Skeletal muscle tissue (tissue), 3 donors: ENCODE measurements at regions not wholly inside any gene's neighbourhood (a gene's known extent, or its start where the extent isn't known, plus 50 kb on each side); places are given as distances from the start of the nearest gene placed in this dataset.

ENCODE experiments used
- H3K27ac ChIP-seq: one replicate; pipeline ENCODE4 v1.7.0; 2013; ENCODE audit warnings: mild to moderate bottlenecking, low read depth, low read length, inconsistent platforms
- H3K27me3 ChIP-seq, 3 donors: one replicate each; pipeline ENCODE4 v1.7.0; 2013; ENCODE audit warnings: low read length in 3 of 3; ENCODE audit not compliant: control insufficient read depth in 3 of 3, insufficient read depth in 3 of 3
- H3K36me3 ChIP-seq, 3 donors: one replicate each; pipeline ENCODE4 v1.7.0; 2013; ENCODE audit warnings: low read length in 3 of 3; ENCODE audit not compliant: control insufficient read depth in 3 of 3, insufficient read depth in 3 of 3
- H3K4me1 ChIP-seq, 3 donors: one replicate each; pipeline ENCODE4 v1.7.0; 2013; ENCODE audit warnings: low read length in 3 of 3, mild to moderate bottlenecking in 3 of 3; ENCODE audit not compliant: control insufficient read depth in 3 of 3, insufficient read depth in 3 of 3
- H3K4me3 ChIP-seq, 3 donors: one replicate each; pipeline ENCODE4 v1.7.0; 2013; ENCODE audit warnings: low read length in 3 of 3
- H3K9ac ChIP-seq, 3 donors: one replicate each; pipeline ENCODE4 v1.7.0; 2013; ENCODE audit warnings: low read length in 3 of 3, mild to moderate bottlenecking in 3 of 3, moderate library complexity in 2 of 3, low read depth in 1 of 3
- H3K9me3 ChIP-seq, 3 donors: one replicate each; pipeline ENCODE4 v1.7.0; 2013; ENCODE audit warnings: low read length in 3 of 3; ENCODE audit not compliant: control insufficient read depth in 3 of 3
- donor health status: Osteomylitis.

DNA sequence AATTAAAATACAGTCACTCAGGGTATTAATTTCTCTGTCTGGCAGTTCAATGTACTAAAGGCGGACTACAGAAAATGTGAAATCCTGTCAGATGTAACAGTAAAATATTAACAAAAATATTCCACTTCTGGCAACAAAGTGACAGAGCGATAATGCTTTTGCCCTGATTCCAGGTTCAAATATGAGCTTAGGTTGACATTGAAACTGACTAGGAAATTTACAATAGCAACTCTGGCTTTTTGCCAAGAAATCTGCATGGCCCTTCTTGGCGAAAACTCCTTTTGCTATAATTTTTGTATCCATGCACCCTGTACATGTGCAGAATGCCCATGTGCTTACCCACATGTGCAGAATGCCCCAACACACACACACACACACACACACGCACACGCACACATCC is 552.2 kb downstream of the MDFIC start:
- no peak overlapping the region for H3K9ac ChIP-seq
- H3K27ac ChIP-seq, result no peak overlapping the region
- H3K9me3 ChIP-seq, result no peaks in the 10 kb centered on the region
- peaks cover 0 to 11% (median 7%) of the 10 kb centered on the region in 3 donors for H3K27me3 ChIP-seq
- H3K4me3 ChIP-seq, result no peak overlapping the region
- H3K36me3 ChIP-seq, result no peaks in the 10 kb centered on the region
- H3K4me1 ChIP-seq, result peaks cover 0 to 7% (median 0%) of the 10 kb centered on the region in 3 donors

- H3K4me3 ChIP-seq, result no peak overlapping the region
- peaks cover 0 to 3% (median 0%) of the 10 kb centered on the region in 3 donors for H3K4me1 ChIP-seq
- no peaks in the 10 kb centered on the region for H3K9me3 ChIP-seq
- peaks cover 0 to 5% (median 3%) of the 10 kb centered on the region in 3 donors for H3K27me3 ChIP-seq
- no peak overlapping the region for H3K9ac ChIP-seq
- H3K27ac ChIP-seq, result no peak overlapping the region
- no peaks in the 10 kb centered on the region for H3K36me3 ChIP-seq
Observed at GRCh38 chr7:115471891-115472290, 550.0 kb downstream of the MDFIC start.

GRCh38 chr7:115462301-115463015 is 540.6 kb downstream of the MDFIC start:
- no peaks in the 10 kb centered on the region for H3K9me3 ChIP-seq
- H3K9ac ChIP-seq, result no peak overlapping the region
- no peaks in the 10 kb centered on the region for H3K36me3 ChIP-seq

GRCh38 chr7:115449689-115450088 is 527.8 kb downstream of the MDFIC start:
- no peaks in the 10 kb centered on the region for H3K9me3 ChIP-seq
- H3K9ac ChIP-seq, result no peak overlapping the region
- H3K4me3 ChIP-seq, result no peak overlapping the region
- no peaks in the 10 kb centered on the region for H3K27me3 ChIP-seq
- H3K36me3 ChIP-seq, result no peaks in the 10 kb centered on the region
- no peak overlapping the region for H3K27ac ChIP-seq
- no peaks in the 10 kb centered on the region for H3K4me1 ChIP-seq

More at GRCh38 chr7:115462301-115463015, 540.6 kb downstream of the MDFIC start:
- Histone ChIP-seq H3K27ac (no peak overlapping the region), H3K4me3 (no peak overlapping the region), H3K27me3 (no peaks in the 10 kb centered on the region), H3K4me1 (no peaks in the 10 kb centered on the region)

DNA sequence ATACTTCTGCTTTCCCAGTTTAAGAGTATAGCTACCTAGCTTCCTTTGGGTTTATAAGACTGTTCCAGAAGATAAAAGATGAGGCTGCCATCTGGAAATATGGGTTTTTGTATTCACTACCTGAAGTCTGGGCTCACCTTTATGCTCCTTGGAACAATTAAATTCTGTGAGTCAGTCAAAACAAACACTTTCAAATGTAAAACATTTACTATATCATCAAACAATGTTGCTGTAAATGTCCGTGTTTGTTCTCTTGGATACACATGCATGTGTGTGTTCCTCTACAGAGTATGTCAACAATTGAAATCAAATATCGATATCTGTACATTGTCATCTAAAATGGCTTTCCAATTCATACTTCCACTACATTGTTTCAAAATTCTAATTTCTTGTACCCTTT is 525.6 kb downstream of the MDFIC start:
- no peaks in the 10 kb centered on the region for H3K4me1 ChIP-seq
- no peak overlapping the region for H3K27ac ChIP-seq
- H3K36me3 ChIP-seq, result no peaks in the 10 kb centered on the region
- H3K4me3 ChIP-seq, result no peak overlapping the region
- no peak overlapping the region for H3K9ac ChIP-seq
- no peaks in the 10 kb centered on the region for H3K27me3 ChIP-seq
- no peaks in the 10 kb centered on the region for H3K9me3 ChIP-seq

GRCh38 chr7:115441033-115441432 is 519.1 kb downstream of the MDFIC start:
- Histone ChIP-seq H3K9me3 (no peaks in the 10 kb centered on the region), H3K9ac (no peak overlapping the region), H3K36me3 (no peaks in the 10 kb centered on the region), H3K27me3 (no peaks in the 10 kb centered on the region), H3K4me1 (no peaks in the 10 kb centered on the region), H3K4me3 (no peak overlapping the region), H3K27ac (no peak overlapping the region)

- Histone ChIP-seq H3K27me3 (no peaks in the 10 kb centered on the region), H3K4me3 (no peak overlapping the region), H3K27ac (no peak overlapping the region), H3K4me1 (no peaks in the 10 kb centered on the region), H3K9me3 (no peaks in the 10 kb centered on the region), H3K36me3 (no peaks in the 10 kb centered on the region), H3K9ac (no peak overlapping the region)
Observed at GRCh38 chr7:115435178-115435577, 513.3 kb downstream of the MDFIC start.

GRCh38 chr7:115429918-115430317 is 508.0 kb downstream of the MDFIC start:
- H3K27me3 ChIP-seq, result no peaks in the 10 kb centered on the region
- no peaks in the 10 kb centered on the region for H3K9me3 ChIP-seq
- H3K27ac ChIP-seq, result no peak overlapping the region
- no peaks in the 10 kb centered on the region for H3K4me1 ChIP-seq
- H3K9ac ChIP-seq, result no peak overlapping the region
- no peaks in the 10 kb centered on the region for H3K36me3 ChIP-seq
- no peak overlapping the region for H3K4me3 ChIP-seq

- Histone ChIP-seq H3K4me3 (no peak overlapping the region), H3K9me3 (no peaks in the 10 kb centered on the region), H3K27ac (no peak overlapping the region), H3K27me3 (no peaks in the 10 kb centered on the region), H3K9ac (no peak overlapping the region), H3K36me3 (no peaks in the 10 kb centered on the region), H3K4me1 (no peaks in the 10 kb centered on the region)
Observed at GRCh38 chr7:115417662-115418061, 495.8 kb downstream of the MDFIC start.

DNA sequence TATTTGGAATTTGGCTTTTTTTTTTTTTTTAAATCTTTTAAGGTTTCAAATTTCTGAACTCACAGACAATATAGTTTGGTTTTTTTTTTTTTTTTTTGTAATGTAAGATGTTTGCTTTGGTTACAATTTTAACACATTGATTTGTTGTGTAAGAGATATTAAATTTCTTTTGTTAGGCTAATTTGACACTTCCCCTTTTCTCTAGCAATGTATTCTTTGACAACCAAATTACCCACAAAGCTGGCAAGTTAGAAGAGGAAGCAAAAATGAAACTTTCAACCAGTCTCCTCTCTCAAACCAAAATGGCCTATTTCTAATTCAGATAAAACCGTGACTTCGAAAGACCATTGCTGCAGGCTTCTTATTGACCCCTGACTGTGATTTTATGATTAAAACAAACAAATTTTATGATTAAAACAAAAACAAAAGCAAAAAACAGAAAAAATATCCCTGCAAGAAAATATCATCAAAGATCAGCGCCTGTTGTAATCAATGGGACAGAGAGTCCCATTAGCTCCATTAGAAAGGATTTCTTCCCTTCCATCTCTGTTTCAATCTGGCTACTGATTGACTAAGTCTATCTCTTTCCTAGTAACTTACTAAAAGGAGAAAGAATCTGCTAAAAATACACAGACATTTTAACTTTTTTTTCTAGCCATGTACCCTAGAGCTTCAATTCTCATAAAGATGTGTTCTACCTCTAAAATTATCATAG is 489.2 kb downstream of the MDFIC start:
- no peak overlapping the region for H3K9ac ChIP-seq
- no peak overlapping the region for H3K27ac ChIP-seq
- no peaks in the 10 kb centered on the region for H3K36me3 ChIP-seq
- H3K9me3 ChIP-seq, result no peaks in the 10 kb centered on the region
- no peak overlapping the region for H3K4me3 ChIP-seq
- H3K27me3 ChIP-seq, result no peaks in the 10 kb centered on the region
- no peaks in the 10 kb centered on the region for H3K4me1 ChIP-seq
